Adrenal gland (tissue), 5 donors: ENCODE measurements at regions not wholly inside any gene's neighbourhood (a gene's known extent, or its start where the extent isn't known, plus 50 kb on each side); places are given as distances from the start of the nearest gene placed in this dataset.

Experiments
- CTCF ChIP-seq, 6 experiments: fragments of 450-650 bp in 4 of 6; fragments of 200-600 bp in 2 of 6; sonication (generic) in 1 of 6; IDR thresholded peaks; 1 replicate in 5 of 6; 2 replicates in 1 of 6; pipeline versions ENCODE4 v1.5.1 to v1.8.0; 2016 to 2021; ENCODE audit warnings: antibody characterized with exemption in 6 of 6, mild to moderate bottlenecking in 2 of 6, moderate library complexity in 1 of 6
- POLR2A ChIP-seq, 2 donors: fragments of 450-650 bp; IDR thresholded peaks; one replicate each; pipeline ENCODE4 v1.6.1; 2017; ENCODE audit warnings: antibody characterized with exemption in 2 of 2, mild to moderate bottlenecking in 2 of 2, moderate library complexity in 1 of 2
- donor health status: DM: no; HTN: no; CAD: no.

GRCh38 chr5:117652958-117653280, 1078.3 kb upstream of the SEMA6A start:
- TF ChIP-seq CTCF (IDR thresholded peaks at IDR 0.05) (no peak), POLR2A (IDR thresholded peaks at IDR 0.05) (no peak)
